ENCODE measurements at regions not wholly inside any gene's neighbourhood (a gene's known extent, or its start where the extent isn't known, plus 50 kb on each side); places are given as distances from the start of the nearest gene placed in this dataset.

GRCh38 chr15:59945036-59945435 lies 59.1 kb upstream of the FOXB1 start:
- intact Hi-C loops (cut with DNase I; ENCODE audit: low total_unique reads) = no loop called here
- H3K4me3 ChIP-seq (ENCODE audit: low read depth, poor library complexity, severe bottlenecking) = no peak overlapping the region
- TF ChIP-seq CTCF (IDR thresholded peaks at IDR 0.05) (no peak), POLR2A (IDR thresholded peaks at IDR 0.05) (no peak)
- 80 to 82% methylated on average over 10 of the region's 10 CpGs for WGBS, 2 donors
- no peak for DNase-seq (ENCODE audit: low spot score in 2 of 2)

- TF ChIP-seq CTCF (IDR thresholded peaks at IDR 0.05) (no peak), POLR2A (IDR thresholded peaks at IDR 0.05) (no peak)
- intact Hi-C loops (cut with DNase I; ENCODE audit: low total_unique reads) = no loop called here
- WGBS, 2 donors = 77 to 85% methylated on average over 6 of the region's 6 CpGs
- no peak overlapping the region for H3K4me3 ChIP-seq (ENCODE audit: low read depth, poor library complexity, severe bottlenecking)
- no peak for DNase-seq (ENCODE audit: low spot score in 2 of 2)
Measured at GRCh38 chr15:59941612-59942011, 62.5 kb upstream of the FOXB1 start.

- DNase-seq (ENCODE audit: low spot score in 2 of 2) = no peak
- intact Hi-C loops (cut with DNase I; ENCODE audit: low total_unique reads) = no loop called here
- H3K4me3 ChIP-seq (ENCODE audit: low read depth, poor library complexity, severe bottlenecking) = no peak overlapping the region
- WGBS, 2 donors = 70 to 91% methylated on average over 1 of the region's 1 CpG
- TF ChIP-seq CTCF (IDR thresholded peaks at IDR 0.05) (no peak), POLR2A (IDR thresholded peaks at IDR 0.05) (no peak)
Measured at GRCh38 chr15:59940928-59941327, 63.2 kb upstream of the FOXB1 start.

GRCh38 chr15:59940456-59940855 lies 63.7 kb upstream of the FOXB1 start:
- TF ChIP-seq CTCF (IDR thresholded peaks at IDR 0.05) (no peak), POLR2A (IDR thresholded peaks at IDR 0.05) (no peak)
- intact Hi-C loops (cut with DNase I; ENCODE audit: low total_unique reads) = no loop called here
- 85 to 89% methylated on average over 6 of the region's 6 CpGs for WGBS, 2 donors
- H3K4me3 ChIP-seq (ENCODE audit: low read depth, poor library complexity, severe bottlenecking) = no peak overlapping the region
- DNase-seq (ENCODE audit: low spot score in 2 of 2) = no peak

GRCh38 chr15:59936741-59937140 lies 67.4 kb upstream of the FOXB1 start:
- H3K4me3 ChIP-seq (ENCODE audit: low read depth, poor library complexity, severe bottlenecking) = no peak overlapping the region
- 25 to 39% methylated on average over 8 of the region's 8 CpGs for whole genome bisulfite sequencing, 2 donors
- intact Hi-C loops (cut with DNase I; ENCODE audit: low total_unique reads) = no loop called here
- TF ChIP-seq POLR2A (IDR thresholded peaks at IDR 0.05) (no peak), CTCF (IDR thresholded peaks at IDR 0.05) (no peak)
- DNase-seq (ENCODE audit: low spot score in 2 of 2) = no peak

GRCh38 chr15:59933607-59934006 lies 70.5 kb upstream of the FOXB1 start:
- DNase-seq (ENCODE audit: low spot score in 2 of 2) = no peak
- TF ChIP-seq CTCF (IDR thresholded peaks at IDR 0.05) (no peak), POLR2A (IDR thresholded peaks at IDR 0.05) (no peak)
- 58 to 61% methylated on average over 4 of the region's 4 CpGs for WGBS, 2 donors
- intact Hi-C loops (cut with DNase I; ENCODE audit: low total_unique reads) = no loop called here
- no peak overlapping the region for H3K4me3 ChIP-seq (ENCODE audit: low read depth, poor library complexity, severe bottlenecking)

Data from lower leg skin (tissue), 4 donors.